HL-60 (cell line): ENCODE measurements at regions not wholly inside any gene's neighbourhood (a gene's known extent, or its start where the extent isn't known, plus 50 kb on each side); places are given as distances from the start of the nearest gene placed in this dataset.
"Not testable (repeated sequence)": the region's sequence is repeated elsewhere in the genome, so short reads cannot be mapped to it uniquely, and the experiment has no call there.

Experiments
- CTCF ChIP-seq: IDR thresholded peaks from one replicate; pipeline ENCODE4 v1.5.1; 2011; ENCODE audit warnings: low read length, control low read depth, inconsistent platforms; ENCODE audit not compliant: insufficient read depth
- POLR2AphosphoS5 ChIP-seq: IDR thresholded peaks from 2 replicates; pipeline ENCODE4 v1.6.1; 2012; ENCODE audit warnings: low read depth
- SPI1 ChIP-seq: IDR thresholded peaks from 2 replicates; pipeline ENCODE4 v1.6.1; 2012; ENCODE audit warnings: low read depth, mild to moderate bottlenecking, borderline replicate concordance

GRCh38 chr10:32177594-32177993 is 121.4 kb upstream of the KIF5B start:
- TF ChIP-seq CTCF, POLR2AphosphoS5, SPI1: not testable (repeated sequence)
